HG02759 (cell line): ENCODE measurements at regions not wholly inside any gene's neighbourhood (a gene's known extent, or its start where the extent isn't known, plus 50 kb on each side); places are given as distances from the start of the nearest gene placed in this dataset.
"Not testable (repeated sequence)": the region's sequence is repeated elsewhere in the genome, so short reads cannot be mapped to it uniquely, and the experiment has no call there.

Experiments used
- ATAC-seq: cut with Tn5 transposase; IDR thresholded peaks from one replicate; pipeline ENCODE4 v1.9.1; 2021; ENCODE audit warnings: mild to moderate bottlenecking, moderate library complexity; ENCODE audit not compliant: unreplicated experiment

DNA sequence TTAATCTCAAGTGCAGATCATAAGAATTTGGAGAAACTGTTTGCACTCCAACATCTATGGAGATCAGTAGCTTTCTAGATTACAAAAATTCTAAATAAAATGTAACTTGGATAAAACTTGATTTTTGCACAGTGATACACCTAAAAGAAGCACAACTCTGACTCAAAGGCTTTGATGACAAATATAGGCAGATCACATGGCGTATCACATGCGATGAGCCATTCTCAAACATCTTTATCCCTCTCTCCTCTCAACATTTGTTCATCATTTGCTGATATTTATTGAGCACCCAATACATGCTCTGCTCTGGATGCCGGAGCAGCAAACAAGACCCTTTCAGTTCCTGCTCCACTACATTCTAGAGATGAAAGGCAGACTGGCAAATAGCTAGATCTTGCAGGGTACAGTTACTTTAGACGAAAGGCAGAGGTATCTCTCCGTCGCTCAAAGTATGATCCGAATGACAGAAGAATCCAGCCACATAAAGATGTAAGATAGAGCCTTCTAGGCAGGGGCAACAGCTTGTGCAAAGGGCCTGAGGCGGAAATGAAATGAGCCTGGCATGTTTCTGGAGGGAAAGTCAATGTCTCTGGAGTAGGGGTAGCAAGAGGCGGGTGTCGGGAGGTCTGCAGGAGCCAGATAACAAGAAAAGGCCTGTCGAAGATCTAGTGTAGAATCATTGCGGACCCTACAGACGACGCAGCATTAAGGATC is 145.8 kb upstream of the ERRFI1 start:
- no peak for ATAC-seq

DNA sequence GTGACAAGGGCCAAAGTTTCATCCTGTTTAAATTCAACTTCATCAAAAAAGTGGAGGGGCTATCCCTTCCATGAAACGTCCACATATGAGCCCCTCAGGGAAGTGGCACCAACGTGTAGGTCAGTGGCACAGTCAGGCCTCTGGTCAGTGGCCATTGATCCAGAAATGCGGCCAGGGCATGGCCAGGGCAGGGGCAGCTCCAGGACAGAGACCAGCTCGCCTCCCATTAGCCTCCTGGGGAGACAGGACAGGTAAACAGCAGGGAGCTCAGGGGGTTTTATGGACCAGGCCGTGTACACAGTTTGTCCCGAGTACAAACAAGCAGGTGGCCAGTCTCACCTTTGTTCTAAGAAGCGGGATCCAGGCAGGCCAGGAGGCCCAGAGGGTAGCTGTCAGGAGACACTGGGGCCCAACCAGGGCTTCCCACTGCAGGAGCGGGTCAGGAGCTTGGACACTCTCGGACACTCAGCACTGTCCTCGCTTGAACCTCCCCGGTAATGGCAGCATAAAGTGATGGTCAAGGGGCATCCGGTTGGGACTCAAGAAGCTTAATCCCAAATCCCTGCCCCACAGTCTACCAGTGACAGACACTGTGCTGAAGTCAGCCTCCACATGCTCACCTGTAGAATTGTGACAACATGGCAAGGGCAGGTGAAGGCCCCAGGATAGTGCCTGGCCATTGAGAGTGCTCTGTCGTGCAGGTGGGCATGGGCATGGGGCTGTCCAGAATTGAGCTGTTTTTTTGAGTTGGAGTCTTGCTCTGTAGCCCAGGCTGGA is 144.1 kb upstream of the ERRFI1 start:
- peak; percentile 9 for ATAC-seq

DNA sequence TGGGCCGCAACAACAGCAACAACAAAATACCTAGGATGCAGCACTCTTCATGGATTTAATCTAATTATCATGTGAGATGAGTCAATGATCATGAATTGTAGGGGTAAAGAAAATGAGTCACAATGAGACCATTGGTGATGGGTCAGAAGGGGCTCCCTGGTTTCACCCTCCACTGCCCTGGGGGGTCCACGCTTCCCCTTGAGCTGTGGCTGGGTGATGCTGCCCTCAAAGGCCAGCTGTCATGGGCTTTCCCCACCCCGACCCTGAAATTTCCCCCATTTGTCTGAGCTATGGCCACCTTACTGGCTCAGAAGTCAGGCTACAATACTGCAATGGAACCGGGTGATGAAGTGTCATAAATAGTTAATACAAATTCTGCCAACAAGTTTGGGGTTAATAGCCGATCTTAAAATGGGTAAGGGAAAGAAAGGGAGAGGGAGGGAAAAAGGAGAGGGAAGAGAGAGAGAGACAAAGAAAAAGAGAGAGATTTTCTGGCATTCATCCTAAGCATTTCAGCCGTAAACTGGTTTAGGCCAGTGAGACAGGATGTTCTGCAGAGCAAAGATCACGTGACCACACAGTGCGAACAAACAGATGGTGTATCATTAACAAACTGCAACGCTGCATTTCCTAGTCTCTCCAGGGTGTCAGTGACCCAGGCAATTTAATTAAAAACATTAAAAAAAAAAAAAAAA is 143.4 kb upstream of the ERRFI1 start:
- peak; percentile 77 for ATAC-seq

DNA sequence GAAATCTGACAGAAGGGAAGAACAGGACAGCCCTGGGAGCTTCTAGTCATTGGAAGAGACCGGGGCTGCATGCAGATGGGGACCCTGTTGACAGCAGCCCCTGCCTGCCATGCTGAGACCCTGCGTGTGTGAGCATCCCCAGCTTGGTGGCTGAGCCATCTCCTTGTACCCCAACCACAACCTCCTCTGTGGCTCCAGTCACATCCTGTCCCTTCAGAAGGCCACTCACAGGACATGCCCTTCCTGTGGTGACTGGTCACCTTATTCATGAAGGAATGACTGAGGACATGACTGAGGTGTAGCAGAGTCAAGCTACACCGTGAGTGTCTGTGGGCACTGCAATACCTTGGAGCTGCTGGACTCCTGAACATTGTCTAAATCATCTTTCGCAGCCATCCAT is 141.8 kb upstream of the ERRFI1 start:
- ATAC-seq, result no peak

- no peak for ATAC-seq
Observed at GRCh38 chr1:8166406-8166805, 140.3 kb upstream of the ERRFI1 start.

- ATAC-seq, result no peak
Observed at GRCh38 chr1:8165595-8166360, 139.7 kb upstream of the ERRFI1 start.

DNA sequence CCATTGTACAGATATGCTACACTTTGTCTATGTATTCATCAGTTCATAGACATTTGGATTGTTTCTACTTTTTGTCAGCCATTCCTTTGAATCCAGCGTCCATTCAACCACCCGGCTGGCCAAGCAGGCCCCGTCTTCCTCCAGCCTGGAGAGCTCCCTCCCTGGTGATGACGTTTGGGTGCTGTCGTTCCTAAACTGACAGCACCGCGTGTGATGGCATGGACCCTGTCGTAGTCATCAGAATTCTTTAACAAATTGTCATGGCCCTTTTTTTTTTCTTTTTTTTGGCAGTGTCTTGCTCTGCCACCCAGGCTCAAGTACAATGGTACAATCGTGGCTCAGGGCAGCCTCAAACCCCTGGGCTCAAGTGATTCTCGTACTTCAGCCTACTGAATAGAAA is 138.6 kb upstream of the ERRFI1 start:
- ATAC-seq, result no peak

GRCh38 chr1:8163039-8163438 is 136.9 kb upstream of the ERRFI1 start:
- ATAC-seq, result no peak

- no peak for ATAC-seq
Observed at GRCh38 chr1:8162168-8162567, 136.1 kb upstream of the ERRFI1 start.

DNA sequence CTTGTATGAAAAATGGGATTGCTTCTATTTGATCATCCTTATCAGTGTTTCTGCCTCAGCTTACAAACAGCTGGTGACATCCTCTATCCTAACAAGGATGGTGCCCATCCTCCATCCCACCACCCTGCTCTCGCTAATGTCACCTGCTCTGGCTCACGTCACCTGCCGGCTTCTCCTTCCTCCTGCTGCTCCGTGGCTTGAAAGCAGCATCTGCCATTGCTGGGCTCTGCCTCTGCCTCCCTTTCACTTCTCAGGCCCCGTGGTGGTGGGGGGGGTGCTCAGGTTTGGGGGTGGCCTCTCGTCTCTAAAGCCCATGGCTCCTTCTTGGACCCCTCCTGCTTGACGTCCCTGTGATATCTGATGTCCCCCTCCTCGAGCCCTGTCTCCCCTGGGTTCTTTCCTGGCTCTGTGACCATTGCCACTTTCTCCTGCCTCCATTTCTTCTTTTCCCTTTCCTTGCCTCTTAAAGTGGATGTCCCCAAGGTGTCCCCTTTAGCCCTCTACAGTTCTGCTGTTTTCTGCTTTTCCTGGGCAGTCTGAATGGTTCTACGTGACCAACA is 135.5 kb upstream of the ERRFI1 start:
- ATAC-seq, result no peak

DNA sequence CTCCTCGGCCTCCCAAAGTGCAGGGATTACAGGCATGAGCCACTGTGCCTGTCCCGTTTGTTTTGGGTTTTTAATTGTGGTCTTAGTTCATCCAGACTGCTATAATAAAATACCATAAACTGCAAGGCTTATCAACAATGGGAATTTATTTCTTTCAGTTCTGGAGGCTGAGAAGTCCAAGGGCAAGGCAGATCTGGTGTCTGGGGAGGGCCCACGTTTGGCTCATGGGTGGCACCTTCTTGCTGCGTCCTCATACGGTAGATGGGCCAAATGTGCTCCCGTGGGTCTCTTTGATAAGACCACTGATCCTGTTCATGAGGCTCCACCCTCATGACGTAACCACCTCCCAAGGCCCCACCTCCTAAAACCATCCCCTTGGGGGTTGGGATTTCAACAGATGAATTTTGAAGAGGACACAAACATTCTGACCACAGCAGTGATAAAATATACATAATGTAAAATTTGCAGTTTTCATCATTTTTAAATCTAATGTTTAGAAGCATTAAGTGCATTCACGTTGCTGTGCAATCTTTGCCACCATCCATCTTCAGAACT is 133.4 kb upstream of the ERRFI1 start:
- ATAC-seq, result no peak

- no peak for ATAC-seq
Observed at GRCh38 chr1:8158995-8159394, 132.9 kb upstream of the ERRFI1 start.

DNA sequence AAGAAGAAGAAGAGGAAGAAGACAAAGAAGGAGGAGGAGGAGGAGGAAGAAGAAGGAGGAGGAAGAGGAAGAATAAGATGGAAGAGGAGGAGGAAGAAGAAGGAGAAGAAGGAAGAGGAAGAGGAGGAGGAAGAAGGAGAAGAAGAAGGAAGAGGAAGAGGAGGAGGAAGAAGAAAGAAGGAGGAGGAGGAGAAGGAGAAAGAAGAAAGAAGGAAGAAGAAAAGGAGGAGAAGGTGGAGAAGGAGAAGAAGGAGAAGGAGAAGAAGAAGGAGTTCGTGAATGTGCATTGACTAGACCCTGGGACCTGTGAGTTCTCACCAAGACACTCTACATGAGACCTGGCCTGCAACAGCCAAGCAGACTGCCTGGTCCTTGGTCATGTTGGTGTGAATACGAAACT is 131.7 kb upstream of the ERRFI1 start:
- ATAC-seq, result no peak

DNA sequence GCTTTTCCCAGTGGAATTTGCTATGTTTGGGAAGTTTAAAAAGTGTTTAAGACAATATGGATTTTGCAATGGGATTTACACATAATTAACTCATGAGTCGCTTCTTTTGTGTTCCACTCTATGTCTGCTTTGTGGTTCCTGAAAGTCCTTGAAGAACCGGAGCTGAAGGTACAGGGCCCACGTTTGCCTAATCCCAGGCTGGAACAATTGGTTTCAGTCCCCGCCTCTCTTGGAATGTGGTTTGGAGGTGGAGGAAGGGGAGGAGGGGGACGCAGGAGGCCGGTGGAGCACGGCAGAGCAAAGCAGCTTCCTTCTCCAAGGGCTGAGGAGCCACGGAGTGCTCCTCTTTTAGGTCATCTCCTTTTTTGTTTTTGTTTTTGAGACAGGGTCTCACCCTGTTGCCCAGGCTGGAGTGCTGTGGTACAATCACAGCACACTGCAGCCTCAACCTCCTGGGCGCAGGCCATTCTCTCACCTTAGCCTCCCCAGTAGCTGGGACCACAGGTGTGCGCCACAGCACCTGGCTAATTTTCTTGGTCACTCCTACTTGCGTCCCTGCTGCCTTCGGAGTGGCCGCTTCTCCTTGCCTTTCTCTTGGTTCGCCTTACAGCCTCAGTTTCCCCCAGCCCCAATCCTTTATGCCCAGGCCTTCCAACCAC is 129.5 kb upstream of the ERRFI1 start:
- no peak for ATAC-seq

GRCh38 chr1:8154621-8155052 is 128.5 kb upstream of the ERRFI1 start:
- no peak for ATAC-seq

DNA sequence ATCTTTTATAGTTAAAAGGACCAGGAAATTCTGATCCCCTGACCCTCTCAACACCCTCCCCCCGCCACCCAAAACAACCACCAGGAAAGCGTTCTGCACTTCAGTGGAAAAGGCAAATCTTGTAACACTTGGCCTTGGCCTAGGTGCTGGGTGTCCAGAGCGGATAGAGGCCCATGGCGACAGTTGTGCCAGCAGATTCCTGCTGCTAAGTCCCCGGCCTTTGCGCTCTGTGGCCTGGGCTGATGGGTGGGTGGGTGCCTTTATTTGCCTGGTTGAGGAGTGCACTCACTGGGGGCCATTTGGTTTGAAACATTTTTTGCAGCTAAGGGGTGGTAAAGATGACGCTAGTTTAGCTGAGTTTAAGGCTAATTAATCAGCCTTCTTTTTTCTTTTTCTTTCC is 127.9 kb upstream of the ERRFI1 start:
- ATAC-seq, result no peak

GRCh38 chr1:8152731-8153702 is 126.9 kb upstream of the ERRFI1 start:
- no peak for ATAC-seq

DNA sequence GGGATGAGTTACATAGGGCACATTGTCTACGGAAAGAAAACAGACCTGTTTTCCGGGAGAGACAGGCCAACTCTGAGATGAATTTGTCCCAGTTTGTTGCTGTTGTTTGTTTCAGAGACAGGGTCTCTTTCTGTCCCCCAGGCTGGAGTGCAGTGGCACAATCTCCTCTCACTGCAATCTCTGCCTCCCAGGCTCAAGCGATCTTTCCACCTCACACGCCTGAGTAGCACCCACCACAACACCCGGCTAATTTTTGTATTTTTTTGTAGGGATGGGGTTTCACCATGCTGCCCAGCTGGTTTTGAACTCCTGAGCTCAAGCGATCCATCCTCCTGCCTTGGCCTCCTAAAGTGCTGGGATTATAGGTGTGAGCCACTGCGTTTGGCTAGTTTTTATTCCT is 125.5 kb upstream of the ERRFI1 start:
- no peak for ATAC-seq

DNA sequence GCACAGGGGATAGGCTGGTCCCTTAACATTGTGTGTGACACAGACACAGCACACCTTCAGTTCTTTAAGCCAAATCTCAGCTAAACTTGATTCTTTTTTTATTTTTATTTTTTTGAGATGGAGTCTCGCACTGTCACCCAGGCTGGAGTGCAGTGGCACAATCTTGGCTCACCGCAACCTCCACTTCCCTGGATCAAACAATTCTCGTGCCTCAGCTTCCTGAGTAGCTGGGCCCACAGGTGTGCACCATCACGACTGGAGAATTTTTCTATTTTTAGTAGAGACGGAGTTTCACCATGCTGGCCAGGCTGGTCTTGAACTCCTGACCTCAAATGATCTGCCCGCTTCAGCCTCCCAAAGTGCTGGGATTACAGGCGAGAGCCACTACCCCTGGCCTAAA is 123.6 kb upstream of the ERRFI1 start:
- not testable (repeated sequence) for ATAC-seq
